K562 (cell line): ENCODE measurements at regions not wholly inside any gene's neighbourhood (a gene's known extent, or its start where the extent isn't known, plus 50 kb on each side); places are given as distances from the start of the nearest gene placed in this dataset.

Experiments used
- ATAC-seq: fragments of 200-7000 bp; cut with Tn5 transposase; 3 replicates; pipeline ENCODE4 v1.9.1; 2020; ENCODE audit warnings: moderate library complexity
- BruUV-seq: library from RNA; stranded (reverse); fragments of 400-500 nt; replicated peaks from 2 replicates; lab custom pipeline; 2021; lab: Mats Ljungman, UMichigan
- CTCF ChIA-PET: fragments of 300-600 bp; formaldehyde crosslinking; extraction: SDS; loops from one replicate; lab custom pipeline; 2021; ENCODE audit warnings: low intra/inter-chr PET ratio; lab: Yijun Ruan, JAX
- POLR2A ChIA-PET: fragments of 300-600, 350-650 bp; sonication (Branson Sonifier 250); formaldehyde crosslinking; extraction: SDS; loops from one replicate; lab custom pipeline; 2021; ENCODE audit warnings: antibody characterized with exemption, inconsistent platforms; lab: Yijun Ruan, JAX
- DNase-seq, 4 experiments: peaks; one replicate each; pipeline versions ENCODE4 v3.0.0 to v3.0.0-alpha.2; 2011 to 2018; ENCODE audit warnings: low spot score in 3 of 4, mixed read lengths in 3 of 4; ENCODE audit errors: extremely low read depth in 1 of 4
- FAIRE-seq: peaks from 2 replicates; lab custom pipeline; 2011; peaks lifted over from hg19 to GRCh38; lab: Jason Lieb, UNC
- H2AFZ ChIP-seq: 2 replicates; pipeline ENCODE4 v1.6.0; 2011; ENCODE audit warnings: low read depth, low read length, control low read depth, inconsistent platforms
- H3K27ac ChIP-seq: fragments of 200-600 bp; 3 replicates; pipeline ENCODE4 v1.8.0; 2011; ENCODE audit warnings: low read depth, mild to moderate bottlenecking, control low read depth, inconsistent platforms, low read length, moderate library complexity, mixed read lengths; ENCODE audit errors: extremely low read depth
- H3K27me3 ChIP-seq, 2 experiments: fragments of 300-600 bp in 1 of 2; 2 replicates in 1 of 2; 3 replicates in 1 of 2; pipeline versions ENCODE4 v1.6.0 to v1.8.0; 2011; ENCODE audit warnings: inconsistent platforms in 2 of 2, low read length in 2 of 2, mild to moderate bottlenecking in 1 of 2, mixed read lengths in 1 of 2, moderate library complexity in 1 of 2; ENCODE audit not compliant: control insufficient read depth in 2 of 2, insufficient read depth in 2 of 2
- H3K36me3 ChIP-seq: fragments of 300-600 bp; 3 replicates; pipeline ENCODE4 v1.8.0; 2011; ENCODE audit warnings: mild to moderate bottlenecking, low read length, inconsistent platforms; ENCODE audit not compliant: control insufficient read depth, insufficient read depth
- H3K4me1 ChIP-seq, 2 experiments: fragments of 200-600 bp in 1 of 2; replicated peaks in 1 of 2; 2 replicates in 1 of 2; 3 replicates in 1 of 2; pipeline versions ENCODE4 v1.5.1 to v1.8.0; 2011; ENCODE audit warnings: inconsistent platforms in 2 of 2, low read length in 2 of 2, mild to moderate bottlenecking in 1 of 2, mixed read lengths in 1 of 2, moderate library complexity in 1 of 2; ENCODE audit not compliant: control insufficient read depth in 2 of 2, insufficient read depth in 2 of 2
- H3K4me2 ChIP-seq: 2 replicates; pipeline ENCODE4 v1.6.1; 2011; ENCODE audit warnings: low read length, control low read depth, inconsistent platforms, mixed read lengths; ENCODE audit not compliant: insufficient read depth
- H3K4me3 ChIP-seq: fragments of 200-600 bp; sonication (generic), shearing (Covaris generic); 2 replicates; pipeline ENCODE4 v1.5.1; 2016; ENCODE audit warnings: control low read depth, inconsistent platforms
- H3K79me2 ChIP-seq: fragments of 200-600 bp; 3 replicates; pipeline ENCODE4 v1.8.0; 2011; ENCODE audit warnings: low read length, inconsistent platforms; ENCODE audit not compliant: control insufficient read depth, insufficient read depth
- H3K9ac ChIP-seq, 2 experiments: 2 replicates each; pipeline versions ENCODE4 v1.6.0 to v1.6.1; 2011; ENCODE audit warnings: low read depth in 2 of 2, low read length in 2 of 2, control low read depth in 1 of 2, inconsistent platforms in 1 of 2, mild to moderate bottlenecking in 1 of 2, mixed read lengths in 1 of 2; ENCODE audit not compliant: insufficient read depth in 1 of 2
- H3K9me1 ChIP-seq: one replicate; pipeline ENCODE4 v1.6.0; 2011; ENCODE audit warnings: inconsistent platforms, mild to moderate bottlenecking, low read length, moderate library complexity; ENCODE audit not compliant: control insufficient read depth, insufficient read depth
- H3K9me3 ChIP-seq: replicated peaks from 2 replicates; pipeline ENCODE4 v1.5.1; 2011; ENCODE audit warnings: low read depth, low read length, inconsistent platforms; ENCODE audit not compliant: control insufficient read depth, insufficient read depth
- H4K20me1 ChIP-seq: replicated peaks from 2 replicates; pipeline ENCODE4 v1.6.1; 2011; ENCODE audit warnings: low read length, inconsistent platforms, mixed read lengths; ENCODE audit not compliant: control insufficient read depth, insufficient read depth
- AFF1 ChIP-seq, 2 experiments: fragments of 450-650 bp; IDR thresholded peaks; 2 replicates each; pipeline ENCODE4 v1.6.1; 2018; ENCODE audit warnings: mild to moderate bottlenecking in 2 of 2, low read depth in 1 of 2; ENCODE audit not compliant: partially characterized antibody in 2 of 2
- BRCA1 ChIP-seq, 2 experiments: fragments of 450-650 bp in 1 of 2; sonication (generic) in 1 of 2; formaldehyde crosslinking in 1 of 2; IDR thresholded peaks; 2 replicates each; pipeline versions ENCODE4 v1.5.0 to v1.6.1; 2017 to 2020; ENCODE audit warnings: mild to moderate bottlenecking in 1 of 2, missing genetic modification reagents in 1 of 2
- E2F4 ChIP-seq: sonication (generic); formaldehyde crosslinking; IDR thresholded peaks from 2 replicates; pipeline ENCODE4 v1.8.0; 2022; ENCODE audit warnings: mild to moderate bottlenecking, low read depth, missing genetic modification reagents
- ELF1 ChIP-seq: fragments of 200-800 bp; sonication (Bioruptor generic); IDR thresholded peaks from 2 replicates; pipeline ENCODE4 v1.6.1; 2016; ENCODE audit warnings: missing genetic modification characterization, missing compliant biosample characterization
- GATAD2B ChIP-seq: fragments of 450-650 bp; IDR thresholded peaks from 2 replicates; pipeline ENCODE4 v1.6.1; 2017; ENCODE audit warnings: mild to moderate bottlenecking, borderline replicate concordance
- HDGF ChIP-seq: fragments of 450-650 bp; IDR thresholded peaks from 2 replicates; pipeline ENCODE4 v1.6.1; 2016
- KAT8 ChIP-seq: fragments of 450-650 bp; IDR thresholded peaks from 2 replicates; pipeline ENCODE4 v1.6.1; 2016; ENCODE audit warnings: low read depth, mild to moderate bottlenecking
- MAFK ChIP-seq: IDR thresholded peaks from 2 replicates; pipeline ENCODE4 v1.6.1; 2011; ENCODE audit warnings: low read length, improper control_type of control experiment
- MBD2 ChIP-seq: sonication (generic); IDR thresholded peaks from 2 replicates; pipeline ENCODE4 v1.6.1; 2016; ENCODE audit warnings: low read depth, borderline replicate concordance
- SMAD1 ChIP-seq: fragments of 150-350 bp; IDR thresholded peaks from 2 replicates; pipeline ENCODE4 v1.6.1; 2014; ENCODE audit warnings: low read length, low read depth; ENCODE audit not compliant: partially characterized antibody
- TCF7 ChIP-seq: sonication (generic); IDR thresholded peaks from 2 replicates; pipeline ENCODE4 v1.6.1; 2016; ENCODE audit warnings: antibody characterized with exemption, borderline replicate concordance
- TFAP4 ChIP-seq: sonication (generic); formaldehyde crosslinking; IDR thresholded peaks from 2 replicates; pipeline ENCODE4 v1.8.0; 2022; ENCODE audit warnings: missing genetic modification reagents, mild to moderate bottlenecking, moderate library complexity, borderline replicate concordance
- U2AF2 ChIP-seq: fragments of 200-400 bp; formaldehyde crosslinking; optimal IDR thresholded peaks from 2 replicates; pipeline ENCODE3; 2017; ENCODE audit warnings: low read depth, mild to moderate bottlenecking, low read length
- ZFP91 ChIP-seq: sonication (generic); formaldehyde crosslinking; IDR thresholded peaks from 2 replicates; pipeline ENCODE4 v1.8.0; 2022; ENCODE audit warnings: mild to moderate bottlenecking, missing genetic modification reagents
- ZNF324 ChIP-seq: fragments of 250-450 bp; sonication (Bioruptor Pico); IDR thresholded peaks from 2 replicates; pipeline ENCODE4 v1.4.0; 2020; ENCODE audit warnings: mild to moderate bottlenecking
- in situ Hi-C: fragments of 300-500 bp; cut with MboI; formaldehyde crosslinking; loops from 4 replicates; pipeline ENCODE4 v1.15.0; 2018; ENCODE audit warnings: inconsistent platforms, mixed read lengths
- intact Hi-C: fragments of 100-400 bp; cut with micrococcal nuclease; formaldehyde crosslinking; loops from 2 replicates; pipeline ENCODE4 v1.14.2; 2022

GRCh38 chr3:188066141-188066540, 87.8 kb upstream of the LPP start (continued):
- TF ChIP-seq AFF1 (IDR thresholded peaks at IDR 0.05; ENCODE audit: low read depth in 1 of 2, partially characterized antibody in 2 of 2): no peak
- no peak for TF ChIP-seq ZNF324 (CRISPR knock-in tag)
- no peak for TF ChIP-seq KAT8

- Histone ChIP-seq H3K27ac (no peak overlapping the region), H2AFZ (no peak overlapping the region), H3K4me1 (no peaks in the 10 kb centered on the region), H3K9me3 (no peaks in the 10 kb centered on the region), H3K36me3 (no peaks in the 10 kb centered on the region), H4K20me1 (no peaks in the 10 kb centered on the region), H3K9ac (no peak overlapping the region), H3K9me1 (no peaks in the 10 kb centered on the region), H3K4me2 (no peak overlapping the region), H3K27me3 (no peaks in the 10 kb centered on the region; a peak in 1 of 5 replicates), H3K79me2 (no peaks in the 10 kb centered on the region), H3K4me3 (no peak overlapping the region)
- ATAC-seq (no peak), FAIRE-seq (no peak), DNase-seq (no peak)
- CTCF ChIA-PET: no interaction called here
- POLR2A ChIA-PET: no interaction called here
- in situ Hi-C loops (no loop called here), intact Hi-C loops (no loop called here)
- no TSS peak for BruUV-seq
- TF ChIP-seq TFAP4 (CRISPR knock-in tag) (no peak), U2AF2 (no peak), GATAD2B (no peak), TCF7 (no peak), ELF1 (tag) (no peak), BRCA1 (IDR thresholded peaks at IDR 0.05) (no peak), BRCA1 (CRISPR knock-in tag; IDR thresholded peaks at IDR 0.05) (no peak), ZFP91 (no peak), MAFK (no peak), E2F4 (CRISPR knock-in tag) (no peak), SMAD1 (no peak), MBD2 (no peak), HDGF (no peak)
These were observed 86.0 kb upstream of the LPP start for GRCh38 chr3:188067932-188068331.
